Stimulated activated CD8-positive, alpha-beta memory T cell treated with anti-CD3 and anti-CD28 coated beads, Interleukin-12 subunit alpha, Interleukin-12 subunit beta, amount 100 ng/mL, for 24 hours (primary cell): ENCODE measurements at regions not wholly inside any gene's neighbourhood (a gene's known extent, or its start where the extent isn't known, plus 50 kb on each side); places are given as distances from the start of the nearest gene placed in this dataset.

Source experiments
- DNase-seq: peaks from one replicate; pipeline ENCODE4 v3.0.0-alpha.2; 2020; ENCODE audit errors: extremely low read depth

DNA sequence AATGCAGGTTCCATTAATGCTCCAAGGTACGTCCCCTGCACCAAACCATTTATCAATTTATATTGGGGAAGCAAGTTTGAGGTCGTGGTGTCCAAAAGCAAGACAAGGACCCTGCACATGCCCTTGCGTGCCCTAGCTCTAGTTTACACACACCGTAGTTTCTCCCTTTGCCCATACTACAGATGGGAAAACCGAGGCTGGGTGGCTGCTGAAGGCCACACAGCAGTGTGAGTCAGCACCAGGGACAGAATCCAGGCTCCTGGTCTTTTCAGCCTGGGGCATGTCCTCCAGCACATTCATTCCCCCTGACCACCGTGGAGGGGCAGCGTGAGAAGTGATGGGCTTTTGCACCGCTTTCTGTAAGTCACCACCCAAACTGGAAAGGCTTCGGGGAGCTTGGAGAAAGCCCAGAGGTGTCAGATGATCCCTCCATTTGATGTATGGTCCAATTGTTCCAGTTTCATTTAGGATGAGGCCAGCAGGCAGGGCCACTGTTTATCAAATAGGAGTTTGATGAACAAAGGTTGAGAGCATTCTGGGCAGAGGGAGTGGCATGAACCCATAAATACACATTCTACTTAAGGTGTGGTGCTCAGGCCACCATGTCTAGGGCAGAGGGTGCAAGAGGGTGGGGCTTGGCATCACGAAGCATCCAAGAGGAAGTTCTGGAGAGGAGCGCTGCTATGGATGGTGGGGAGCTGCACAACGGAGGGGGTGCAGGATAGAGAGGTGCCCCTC, 274.1 kb downstream of the HAUS1 start:
- DNase-seq = no peak

DNA sequence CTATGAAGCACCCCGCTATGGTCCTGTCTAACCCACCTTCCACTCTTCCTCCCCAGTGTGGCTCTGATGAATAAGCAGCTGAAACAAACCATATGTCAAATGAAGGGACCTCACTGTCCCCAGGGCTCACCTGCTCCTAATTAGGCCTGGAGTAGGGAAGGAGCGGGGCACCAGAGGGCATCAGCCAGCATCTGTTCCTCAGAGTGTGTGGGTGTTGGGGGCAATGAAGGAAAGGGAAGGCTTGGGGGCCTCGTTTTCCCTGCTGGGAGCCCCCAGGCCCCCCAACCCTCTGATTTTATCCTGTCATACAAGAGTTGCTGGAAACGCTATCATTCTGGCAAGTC, 274.7 kb downstream of the HAUS1 start:
- no peak for DNase-seq

GRCh38 chr18:46379323-46379950, 275.3 kb downstream of the HAUS1 start:
- DNase-seq = no peak

GRCh38 chr18:46385124-46385523, 271.9 kb downstream of the LOXHD1 start:
- no peak for DNase-seq

- no peak for DNase-seq
Observed at GRCh38 chr18:46386788-46387187, 270.2 kb downstream of the LOXHD1 start.

DNA sequence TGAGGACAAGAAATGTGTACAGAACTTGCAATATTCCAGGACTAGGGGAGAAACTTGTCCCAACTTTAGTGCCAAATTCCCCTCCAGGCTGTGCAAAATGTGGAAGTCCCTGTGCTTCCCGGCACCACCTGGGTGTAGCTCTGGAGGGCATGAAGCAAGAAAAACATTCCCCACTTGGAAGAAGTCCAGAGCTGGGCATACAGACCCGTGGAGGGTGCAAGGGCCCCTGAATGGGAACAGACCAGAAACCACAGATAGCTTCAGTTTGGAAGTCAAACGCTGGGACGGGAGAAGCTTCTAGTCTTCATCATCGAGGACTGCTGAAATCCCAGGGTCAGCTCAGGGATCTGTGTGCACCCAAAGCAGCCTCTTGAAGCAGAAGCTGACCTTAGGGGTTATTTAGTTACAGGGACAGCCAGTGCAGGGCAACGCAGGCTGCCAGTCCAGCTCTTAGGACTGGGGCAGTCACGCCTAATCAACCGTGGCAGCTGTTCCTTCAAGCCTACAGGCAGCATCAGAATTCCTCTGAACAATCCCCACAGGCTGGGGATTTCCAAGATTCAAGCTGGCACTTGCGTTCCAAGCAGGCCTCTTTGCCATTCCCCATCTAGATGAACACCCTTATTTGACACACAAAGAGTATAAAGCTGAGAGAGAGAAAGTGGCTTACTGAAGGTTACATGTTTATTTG, 269.4 kb downstream of the LOXHD1 start:
- no peak for DNase-seq

- DNase-seq = no peak
Observed at GRCh38 chr18:46388286-46388685, 268.7 kb downstream of the LOXHD1 start.

- DNase-seq = no peak
Observed at GRCh38 chr18:46392576-46392975, 264.4 kb downstream of the LOXHD1 start.

DNA sequence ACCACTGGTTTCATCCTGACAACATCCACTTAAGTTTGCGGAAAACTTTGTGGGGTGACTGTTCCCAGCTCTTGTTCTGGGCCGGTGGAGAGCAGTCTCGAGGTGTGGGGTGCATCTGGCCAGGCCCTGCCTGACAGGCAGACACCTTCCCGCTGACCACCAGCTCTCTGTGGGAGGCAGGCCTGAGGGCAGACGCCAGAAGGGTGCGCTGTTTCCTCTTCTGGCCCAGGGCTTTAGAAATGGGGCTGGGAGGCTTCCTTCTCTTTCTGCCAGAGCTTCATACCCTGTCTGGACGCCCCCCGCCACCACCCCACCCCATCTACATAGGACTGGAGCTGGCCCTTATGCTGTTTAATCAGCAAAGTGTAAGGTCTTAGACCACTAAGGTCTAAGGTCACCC, 263.8 kb downstream of the LOXHD1 start:
- DNase-seq = no peak

DNA sequence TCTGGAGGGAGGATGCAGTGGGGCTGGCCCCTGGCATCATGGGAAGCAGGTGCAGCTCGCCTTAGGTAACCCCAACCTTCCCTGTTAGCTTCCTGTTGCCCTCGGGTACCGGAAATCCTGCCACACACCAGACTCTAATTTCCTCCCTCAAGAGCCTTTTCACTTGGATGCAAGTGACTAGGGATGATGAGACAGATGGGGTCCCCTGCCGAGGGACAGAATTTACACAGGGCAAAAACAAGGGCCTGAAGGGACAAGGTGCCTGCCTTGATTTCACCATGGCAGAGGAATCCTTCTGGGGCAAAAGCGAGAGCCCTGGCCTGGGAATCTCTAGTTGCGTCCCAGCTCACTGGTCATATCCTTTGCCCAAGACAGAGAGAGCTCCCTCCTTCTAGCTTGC, 263.1 kb downstream of the LOXHD1 start:
- DNase-seq = no peak

GRCh38 chr18:46395795-46396194, 261.2 kb downstream of the LOXHD1 start:
- no peak for DNase-seq

GRCh38 chr18:46397174-46397573, 259.8 kb downstream of the LOXHD1 start:
- no peak for DNase-seq

DNA sequence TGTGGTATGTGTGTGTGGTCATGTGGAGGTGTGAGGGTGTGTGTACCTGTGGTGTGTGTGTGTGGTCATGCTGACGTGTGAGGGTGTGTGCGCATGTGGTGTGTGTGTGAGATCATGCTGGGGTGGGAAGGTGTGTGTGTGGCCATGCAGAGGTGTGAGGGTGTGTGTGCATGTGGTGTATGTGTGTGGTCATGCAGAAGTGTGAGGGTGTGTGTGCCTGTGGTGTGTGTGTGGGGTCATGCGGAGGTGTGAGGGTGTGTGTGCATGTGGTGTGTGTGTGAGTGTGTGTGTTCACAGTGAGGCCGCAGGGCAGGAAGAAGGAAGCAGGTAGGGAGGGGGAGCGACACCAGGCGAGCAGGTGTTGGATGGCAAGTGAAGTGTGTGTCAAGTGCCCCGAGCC, 259.0 kb downstream of the LOXHD1 start:
- DNase-seq = no peak

GRCh38 chr18:46398625-46399024, 258.4 kb downstream of the LOXHD1 start:
- no peak for DNase-seq

DNA sequence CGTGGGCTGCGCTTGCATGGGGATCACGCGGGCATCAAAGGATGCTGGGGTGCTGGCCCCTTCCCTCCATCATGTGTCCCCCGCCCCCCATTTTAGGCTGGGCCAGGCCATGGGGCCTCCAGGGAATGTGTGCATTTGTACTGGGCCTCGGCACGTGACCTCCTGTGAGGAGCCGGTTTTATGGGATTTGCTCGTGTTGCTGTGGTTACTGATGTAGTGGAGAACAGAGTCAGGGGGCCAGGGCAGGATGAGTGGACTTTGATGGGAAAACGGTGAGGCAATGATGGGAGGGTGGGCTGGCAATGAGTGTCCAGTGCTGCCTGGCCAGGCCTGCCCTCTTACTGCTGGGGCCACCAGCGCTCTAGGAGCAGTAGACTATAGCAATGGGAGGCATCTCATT, 257.7 kb downstream of the LOXHD1 start:
- no peak for DNase-seq

- DNase-seq = no peak
Observed at GRCh38 chr18:46400449-46400848, 256.6 kb downstream of the LOXHD1 start.

DNA sequence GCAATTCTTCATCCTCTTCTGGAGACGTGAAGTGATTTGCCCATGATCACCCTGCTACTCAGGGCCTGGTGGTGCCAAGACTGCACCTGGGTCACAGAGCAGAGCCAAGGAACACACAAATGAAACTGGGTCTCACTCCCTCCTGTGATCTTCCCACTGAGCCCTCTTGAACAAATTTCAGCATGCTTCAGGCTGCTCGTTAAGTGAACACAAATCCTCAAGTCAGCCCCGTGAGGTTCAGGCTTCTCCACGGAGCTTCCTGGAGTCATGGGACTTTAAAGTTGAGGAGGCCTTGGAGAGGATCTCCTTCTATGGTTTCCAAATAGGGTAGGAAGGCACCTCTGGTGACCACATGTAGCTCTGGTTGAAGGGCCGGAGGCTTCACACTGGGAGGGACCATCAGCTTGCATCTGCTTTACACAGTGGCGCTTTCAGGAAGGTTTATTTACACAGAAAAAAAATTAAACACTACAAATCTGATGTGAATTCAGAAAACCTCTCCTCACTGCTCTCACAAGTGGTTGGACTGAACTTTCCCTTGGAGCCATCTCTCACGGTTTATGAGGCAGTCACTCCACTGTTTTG, 255.4 kb downstream of the LOXHD1 start:
- DNase-seq = no peak

- DNase-seq = no peak
Observed at GRCh38 chr18:46402396-46402795, 254.6 kb downstream of the LOXHD1 start.

GRCh38 chr18:46402945-46403344, 254.1 kb downstream of the LOXHD1 start:
- DNase-seq = no peak

DNA sequence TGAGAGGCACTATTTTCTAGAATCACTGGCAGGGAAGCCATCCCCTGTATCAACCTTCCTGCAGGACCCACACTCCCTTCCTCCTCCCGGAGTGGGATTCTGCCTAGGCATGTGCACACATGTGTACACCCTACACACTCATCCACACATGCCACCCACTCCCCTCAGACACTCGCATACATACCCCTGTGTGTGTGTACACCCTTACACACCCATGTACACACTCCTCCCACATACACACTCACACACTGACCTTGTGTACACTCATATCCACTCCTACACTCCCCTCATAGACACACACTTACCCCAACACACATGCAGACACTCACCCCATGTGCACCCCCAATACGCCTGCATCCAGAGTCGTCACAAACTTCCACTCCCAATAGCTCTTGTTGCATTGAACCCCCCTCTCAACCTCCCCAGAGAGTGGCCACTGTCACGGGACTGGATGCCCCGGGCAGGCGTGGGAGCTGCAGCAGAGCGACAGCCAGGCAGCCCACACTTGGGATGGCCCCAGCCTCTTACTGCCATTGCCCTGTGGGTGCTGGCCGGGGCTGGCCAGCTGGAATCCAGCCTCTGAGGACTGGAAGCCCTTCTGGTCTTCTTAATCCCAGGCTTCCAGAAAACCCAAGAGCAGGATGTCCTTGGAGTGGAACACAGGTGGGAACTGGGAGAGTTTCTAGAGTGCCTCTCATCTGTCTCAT, 251.0 kb downstream of the LOXHD1 start:
- DNase-seq = no peak

DNA sequence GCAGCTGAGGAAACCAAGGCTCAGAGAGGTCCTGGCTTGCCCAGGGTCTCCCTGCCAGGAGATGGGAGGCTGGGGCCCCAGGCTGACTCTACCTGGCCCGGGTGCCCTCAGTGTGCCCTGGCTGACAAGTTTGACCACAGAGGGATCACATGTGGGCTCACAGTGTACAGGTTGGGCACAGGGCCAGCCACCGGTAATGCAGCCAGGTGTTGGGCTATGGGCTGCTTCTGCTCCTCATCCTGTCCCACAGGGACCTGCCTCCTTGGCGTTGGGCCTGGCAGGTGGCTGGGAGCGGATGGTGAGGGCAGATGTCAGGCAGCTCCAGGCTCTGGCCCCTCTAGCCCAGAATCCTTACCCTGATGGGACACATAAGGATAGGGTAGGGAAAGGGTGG, 250.5 kb downstream of the LOXHD1 start:
- no peak for DNase-seq

DNA sequence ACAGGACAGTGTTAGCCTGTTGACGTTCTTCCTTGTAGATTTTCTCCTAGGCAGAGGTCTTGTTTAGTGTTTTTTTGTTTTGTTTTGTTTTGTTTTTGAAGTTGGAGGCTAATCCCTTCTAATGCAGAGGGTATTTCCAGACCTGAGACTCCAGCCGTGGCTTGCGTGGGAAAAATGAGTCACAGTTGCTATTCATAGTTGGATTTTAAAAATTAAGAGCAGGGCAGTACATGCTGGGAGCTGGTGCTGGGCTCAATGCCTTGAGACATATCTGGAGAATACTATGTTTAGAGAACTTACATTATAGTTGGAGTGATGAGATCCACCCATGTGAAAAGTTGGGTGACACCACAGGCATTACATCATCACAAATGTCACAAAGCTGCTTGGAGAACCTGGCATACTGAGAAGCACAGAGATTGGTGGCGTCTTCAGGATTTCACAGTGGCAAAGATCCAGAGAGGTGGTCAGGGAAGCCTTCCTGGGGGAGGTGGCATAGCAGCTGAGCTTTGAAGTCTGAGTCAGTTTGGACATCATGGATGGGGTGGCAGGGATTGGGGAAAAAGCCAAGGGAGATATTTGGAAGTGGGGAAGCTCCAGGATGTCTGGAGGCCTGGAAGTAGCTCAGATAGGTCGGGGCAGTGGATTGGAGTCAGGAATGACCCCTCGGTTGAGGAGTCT, 249.4 kb downstream of the LOXHD1 start:
- DNase-seq = no peak
